ENCODE measurements at regions not wholly inside any gene's neighbourhood (a gene's known extent, or its start where the extent isn't known, plus 50 kb on each side); places are given as distances from the start of the nearest gene placed in this dataset.
"Not testable (repeated sequence)": the region's sequence is repeated elsewhere in the genome, so short reads cannot be mapped to it uniquely, and the experiment has no call there.

DNA sequence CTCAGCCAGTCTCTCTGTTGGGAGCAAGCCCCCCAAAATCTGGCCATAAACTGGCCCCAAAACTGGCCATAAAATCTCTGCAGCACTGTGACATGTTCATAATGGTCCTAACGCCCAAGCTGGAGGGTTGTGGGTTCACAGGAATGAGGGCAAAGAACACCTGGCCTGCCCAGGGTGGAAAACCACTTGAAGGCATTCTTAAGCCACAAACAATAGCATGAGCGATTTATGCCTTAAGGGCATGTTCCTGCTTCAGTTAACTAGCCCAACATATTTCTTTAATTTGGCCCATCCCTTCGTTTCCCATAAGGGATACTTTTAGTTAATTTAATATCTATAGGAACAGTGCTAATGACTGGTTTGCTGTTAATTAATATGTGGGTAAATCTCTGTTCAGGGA, 205.8 kb downstream of the ALG10 start:
- DNase-seq, result not testable (repeated sequence)

DNA sequence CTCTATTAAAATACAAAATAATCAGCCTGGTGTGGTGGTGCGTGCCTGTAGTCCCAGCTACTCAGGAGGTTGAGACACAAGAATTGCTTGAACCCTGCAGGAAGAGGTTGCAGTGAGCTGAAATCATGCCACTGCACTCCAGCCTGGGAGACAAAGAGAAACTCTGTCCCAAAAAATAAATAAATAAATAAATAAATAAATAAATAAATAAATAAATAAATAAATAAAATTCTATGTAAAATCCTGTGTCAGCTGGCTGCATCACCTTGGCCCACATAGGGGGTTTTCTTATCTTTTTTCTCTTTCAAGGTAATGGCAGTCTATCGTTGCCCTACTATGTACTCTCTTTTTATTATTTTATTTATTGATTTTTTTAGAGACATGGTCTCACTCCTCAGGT, 206.7 kb downstream of the ALG10 start:
- DNase-seq, result not testable (repeated sequence)

GRCh38 chr12:34233618-34234017, 211.3 kb downstream of the ALG10 start:
- DNase-seq, result no peak

- no peak for DNase-seq
Observed at GRCh38 chr12:34236073-34236472, 213.8 kb downstream of the ALG10 start.

GRCh38 chr12:34244608-34245007, 222.3 kb downstream of the ALG10 start:
- DNase-seq, result no peak

- no peak for DNase-seq
Observed at GRCh38 chr12:34249271-34249670, 227.0 kb downstream of the ALG10 start.

GRCh38 chr12:34251879-34252278, 229.6 kb downstream of the ALG10 start:
- DNase-seq, result not testable (repeated sequence)

- DNase-seq, result no peak
Observed at GRCh38 chr12:34253674-34254073, 231.4 kb downstream of the ALG10 start.

GRCh38 chr12:34257093-34257492, 234.8 kb downstream of the ALG10 start:
- DNase-seq, result no peak

DNA sequence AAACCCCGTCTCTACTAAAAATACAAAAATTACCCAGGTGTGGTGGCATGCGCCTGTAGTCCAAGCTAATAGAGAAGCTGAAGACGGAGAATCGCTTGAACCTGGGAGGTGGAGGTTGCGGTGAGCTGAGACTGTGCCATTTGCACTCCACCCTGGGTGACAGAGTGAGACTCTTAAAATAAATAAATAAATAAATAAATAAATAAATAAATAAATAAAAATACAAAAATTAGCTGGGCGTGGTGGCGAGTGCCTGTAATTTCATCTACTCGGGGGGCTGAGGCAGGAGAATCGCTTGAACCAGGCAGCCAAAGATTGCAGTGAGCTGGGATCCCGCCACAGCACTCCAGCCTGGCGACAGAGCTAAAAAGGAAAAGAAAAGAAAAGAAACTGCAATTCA, 239.8 kb downstream of the ALG10 start:
- DNase-seq, result not testable (repeated sequence)

DNA sequence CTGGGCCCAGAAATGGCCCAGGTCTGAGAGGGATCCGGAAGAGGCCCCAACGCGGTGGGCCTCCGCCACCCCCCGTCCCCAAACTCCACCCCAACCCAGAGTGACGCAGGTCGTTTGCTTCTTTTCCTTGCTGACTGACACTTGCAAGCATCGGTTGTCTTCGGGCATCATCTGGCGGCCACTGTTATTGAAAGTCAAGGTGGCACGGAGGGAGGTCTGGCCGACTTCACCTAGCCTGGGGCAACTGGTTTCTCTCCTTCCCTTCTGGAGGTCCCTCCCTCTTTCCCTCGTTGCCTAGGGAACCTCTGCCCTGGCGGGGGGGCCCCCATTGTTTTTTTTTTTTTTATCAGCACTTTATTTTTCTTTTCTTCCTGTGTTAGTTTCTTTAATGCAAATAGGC, 241.8 kb downstream of the ALG10 start:
- no peak for DNase-seq

- DNase-seq, result not testable (repeated sequence)
Observed at GRCh38 chr12:34273703-34274102, 251.4 kb downstream of the ALG10 start.

GRCh38 chr12:34275129-34275528, 252.8 kb downstream of the ALG10 start:
- DNase-seq, result no peak

GRCh38 chr12:34286483-34286882, 264.2 kb downstream of the ALG10 start:
- DNase-seq, result no peak

DNA sequence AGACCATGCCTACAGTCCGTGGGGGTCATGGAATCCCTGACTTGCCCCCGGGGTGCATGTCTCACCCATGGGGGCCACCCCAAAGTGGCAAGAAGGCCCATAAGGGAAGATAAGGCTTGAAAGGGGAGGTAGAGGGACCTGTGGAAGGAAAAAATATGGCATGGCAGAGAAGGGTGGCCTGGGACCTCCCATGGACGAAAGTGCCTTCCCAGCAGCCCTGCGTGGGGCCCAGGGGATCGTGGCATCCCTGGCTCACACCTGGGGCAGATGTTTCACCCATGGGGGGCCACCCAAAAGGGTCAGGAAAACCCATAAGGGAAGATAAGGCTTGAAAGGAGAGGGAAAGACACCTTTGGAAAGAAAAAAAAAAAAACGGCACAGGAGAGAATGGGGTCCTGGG, 264.6 kb downstream of the ALG10 start:
- no peak for DNase-seq

DNA sequence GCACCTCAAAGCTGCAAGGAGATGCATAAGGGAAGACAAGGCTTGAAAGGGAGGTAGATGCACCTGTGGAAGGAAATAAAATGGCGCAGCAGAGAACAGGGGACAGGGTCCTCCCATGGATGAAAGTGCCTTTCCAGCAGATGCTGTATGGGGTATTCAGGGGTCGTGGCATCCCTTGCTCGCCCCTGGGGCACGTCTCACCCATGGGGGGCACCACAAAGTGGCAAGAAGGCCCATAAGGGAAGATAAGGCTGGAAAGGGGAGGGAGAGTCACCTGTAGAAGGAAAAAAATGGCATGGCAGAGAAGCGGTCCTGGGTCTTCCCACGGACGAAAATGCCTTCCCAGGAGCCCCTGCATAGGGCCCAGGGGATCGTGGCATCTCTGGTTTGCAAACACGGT, 265.1 kb downstream of the ALG10 start:
- DNase-seq, result no peak

- DNase-seq, result no peak
Observed at GRCh38 chr12:34287986-34288962, 266.0 kb downstream of the ALG10 start.

- DNase-seq, result no peak
Observed at GRCh38 chr12:34288963-34289345, 266.7 kb downstream of the ALG10 start.

DNA sequence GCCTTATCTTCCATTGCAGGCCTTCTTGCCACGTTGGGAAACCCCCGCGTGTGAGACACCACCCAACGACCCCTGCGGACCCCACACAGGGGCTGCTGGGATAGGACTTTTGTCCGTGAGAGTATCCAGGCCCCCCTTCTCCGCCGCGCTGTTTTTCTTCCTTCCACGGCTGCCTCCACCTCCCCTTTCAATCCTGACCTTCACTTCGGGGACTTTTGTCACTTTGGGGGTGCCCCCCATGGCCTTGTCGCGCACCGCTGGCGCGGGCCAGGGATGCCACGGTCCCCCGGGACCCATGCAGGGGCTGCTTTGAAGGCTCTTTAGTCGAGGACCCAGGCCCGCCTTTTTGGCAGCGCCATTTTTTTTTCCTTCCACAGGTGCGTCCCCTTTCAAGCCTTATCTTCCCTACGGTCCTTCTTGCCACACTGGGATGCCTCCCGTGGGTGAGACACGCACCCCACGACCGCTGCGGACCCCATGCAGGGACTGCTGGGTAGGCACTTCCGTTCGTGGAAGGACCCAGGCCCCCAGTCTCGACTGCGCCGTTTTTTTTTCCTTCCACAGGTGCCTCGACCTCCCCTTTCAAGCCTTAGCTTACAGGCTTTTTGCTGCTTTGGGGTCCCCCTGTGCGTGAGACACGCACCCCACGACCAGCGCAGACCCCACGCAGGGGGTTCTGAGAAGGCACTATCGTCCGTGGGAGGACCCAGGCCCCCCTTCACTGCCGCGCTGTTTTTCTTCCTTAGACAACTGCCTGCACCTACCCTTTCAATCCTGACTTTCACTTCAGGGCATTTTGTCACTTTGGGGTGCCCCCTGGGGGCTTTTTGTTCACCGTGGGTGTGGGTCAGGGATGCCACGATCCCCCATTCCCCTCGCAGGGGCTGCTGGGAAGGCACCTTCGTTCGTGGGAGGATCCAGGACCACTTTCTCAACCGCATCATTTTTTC, 267.4 kb downstream of the ALG10 start:
- no peak for DNase-seq

GRCh38 chr12:34290381-34290995, 268.2 kb downstream of the ALG10 start:
- no peak for DNase-seq

DNA sequence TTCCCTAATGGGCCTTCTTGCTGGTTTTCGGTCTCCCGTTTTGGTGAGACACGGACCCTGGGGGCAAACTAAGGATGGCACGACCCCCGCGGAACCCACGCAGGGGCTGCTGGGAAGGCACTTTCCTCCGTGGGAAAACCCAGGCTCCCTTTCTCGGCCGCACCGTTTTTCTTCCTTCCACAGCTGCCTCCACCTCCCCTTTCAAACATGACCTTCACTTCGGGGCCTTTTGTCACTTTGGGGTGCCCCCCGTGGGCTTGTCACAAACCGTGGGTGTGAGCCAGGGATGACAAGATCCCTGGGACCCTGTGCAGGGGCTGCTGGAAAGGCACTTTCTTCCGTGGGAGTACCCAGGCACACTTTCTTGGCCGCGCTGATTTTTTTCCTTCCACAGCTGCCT, 268.7 kb downstream of the ALG10 start:
- DNase-seq, result no peak

GRCh38 chr12:34291426-34291901, 269.2 kb downstream of the ALG10 start:
- DNase-seq, result no peak
